HL-60 (cell line): ENCODE measurements at regions not wholly inside any gene's neighbourhood (a gene's known extent, or its start where the extent isn't known, plus 50 kb on each side); places are given as distances from the start of the nearest gene placed in this dataset.

Source experiments
- CTCF ChIP-seq: IDR thresholded peaks from one replicate; pipeline ENCODE4 v1.5.1; 2011; ENCODE audit warnings: low read length, control low read depth, inconsistent platforms; ENCODE audit not compliant: insufficient read depth
- POLR2AphosphoS5 ChIP-seq: IDR thresholded peaks from 2 replicates; pipeline ENCODE4 v1.6.1; 2012; ENCODE audit warnings: low read depth

DNA sequence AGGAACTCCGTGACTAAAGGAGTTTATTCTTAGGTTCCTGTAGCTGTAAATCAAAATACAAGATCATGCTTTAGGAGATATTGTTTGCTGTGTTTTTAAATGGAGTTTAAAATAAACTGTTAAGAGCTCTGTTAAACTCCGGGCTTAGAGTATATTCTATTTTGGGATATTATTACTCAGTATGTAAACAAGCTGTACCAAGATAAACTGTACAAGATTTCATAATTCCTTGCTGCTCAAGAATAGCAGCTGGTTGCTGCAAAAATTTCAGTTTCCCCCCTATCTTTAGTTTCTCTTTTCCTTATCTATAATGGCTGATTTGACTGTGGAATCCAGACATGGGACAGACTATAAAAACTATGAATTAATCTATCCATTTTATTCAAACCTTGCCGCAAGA is 215.7 kb downstream of the HTR7 start:
- TF ChIP-seq CTCF (no peak), POLR2AphosphoS5 (no peak)
